ENCODE measurements at regions not wholly inside any gene's neighbourhood (a gene's known extent, or its start where the extent isn't known, plus 50 kb on each side); places are given as distances from the start of the nearest gene placed in this dataset.
"Not testable (repeated sequence)": the region's sequence is repeated elsewhere in the genome, so short reads cannot be mapped to it uniquely, and the experiment has no call there.

DNA sequence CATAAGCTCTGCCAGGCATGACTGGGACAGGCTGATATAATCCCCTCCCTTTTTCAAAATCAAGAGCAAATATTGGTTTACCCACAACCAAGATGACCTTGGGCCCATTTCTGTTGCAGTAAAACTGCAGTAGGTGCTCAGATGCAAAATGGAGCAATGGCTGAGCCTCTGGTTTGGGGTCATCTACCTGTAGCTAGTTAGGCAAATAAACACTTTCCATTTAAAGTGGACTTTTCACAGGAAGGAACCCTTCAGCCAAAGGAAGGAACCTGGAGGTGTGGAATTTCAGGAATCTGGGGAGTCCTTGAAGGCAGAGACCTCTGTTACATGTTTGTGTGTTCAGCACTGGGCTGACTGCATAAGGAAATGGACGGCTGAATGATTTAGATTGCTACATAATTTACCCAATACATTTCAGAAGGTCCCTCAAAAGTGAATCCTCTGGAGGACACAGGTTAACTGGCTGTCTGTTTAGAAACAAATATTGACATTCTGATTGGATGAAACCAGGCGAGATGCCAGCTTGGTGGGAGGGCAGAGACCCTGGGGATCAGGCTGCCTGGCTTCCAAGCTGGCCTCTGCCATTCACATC is 170.1 kb upstream of the ZNF618 start:
- no peak for DNase-seq

DNA sequence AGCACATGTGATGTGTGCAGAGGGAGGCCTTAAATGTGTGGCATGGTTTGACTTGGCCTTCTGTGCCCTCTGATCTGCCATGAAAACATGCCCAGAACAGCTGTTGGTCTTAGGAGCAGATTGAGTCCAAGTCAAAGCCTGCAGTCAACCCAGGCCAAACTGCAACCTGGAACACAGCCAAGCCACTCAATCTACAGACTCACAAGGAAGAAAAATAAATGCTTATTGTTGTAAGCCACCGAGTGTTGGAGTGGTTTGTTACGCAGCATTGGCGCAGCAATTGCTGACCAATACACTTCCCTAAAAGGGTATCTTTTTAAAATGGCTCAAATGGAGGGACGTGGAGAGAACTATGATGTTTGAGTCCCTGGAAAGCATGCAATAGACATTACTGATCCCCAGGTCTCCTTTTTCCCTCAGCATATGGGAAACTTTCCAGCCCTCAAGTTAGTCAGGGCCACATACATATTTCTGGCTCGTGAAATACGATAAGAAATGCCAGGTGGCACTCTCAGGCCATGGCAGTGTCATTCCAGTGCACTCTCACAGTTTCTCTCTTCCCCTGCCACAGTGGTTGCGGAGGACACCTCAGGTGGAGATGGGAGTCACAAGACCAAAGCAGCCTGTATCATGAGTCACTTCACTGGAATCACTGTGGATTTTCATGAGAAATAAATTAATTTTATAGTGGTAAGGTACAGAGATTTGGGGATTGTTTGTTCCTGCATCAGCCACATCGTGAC is 168.0 kb upstream of the ZNF618 start:
- no peak for DNase-seq

DNA sequence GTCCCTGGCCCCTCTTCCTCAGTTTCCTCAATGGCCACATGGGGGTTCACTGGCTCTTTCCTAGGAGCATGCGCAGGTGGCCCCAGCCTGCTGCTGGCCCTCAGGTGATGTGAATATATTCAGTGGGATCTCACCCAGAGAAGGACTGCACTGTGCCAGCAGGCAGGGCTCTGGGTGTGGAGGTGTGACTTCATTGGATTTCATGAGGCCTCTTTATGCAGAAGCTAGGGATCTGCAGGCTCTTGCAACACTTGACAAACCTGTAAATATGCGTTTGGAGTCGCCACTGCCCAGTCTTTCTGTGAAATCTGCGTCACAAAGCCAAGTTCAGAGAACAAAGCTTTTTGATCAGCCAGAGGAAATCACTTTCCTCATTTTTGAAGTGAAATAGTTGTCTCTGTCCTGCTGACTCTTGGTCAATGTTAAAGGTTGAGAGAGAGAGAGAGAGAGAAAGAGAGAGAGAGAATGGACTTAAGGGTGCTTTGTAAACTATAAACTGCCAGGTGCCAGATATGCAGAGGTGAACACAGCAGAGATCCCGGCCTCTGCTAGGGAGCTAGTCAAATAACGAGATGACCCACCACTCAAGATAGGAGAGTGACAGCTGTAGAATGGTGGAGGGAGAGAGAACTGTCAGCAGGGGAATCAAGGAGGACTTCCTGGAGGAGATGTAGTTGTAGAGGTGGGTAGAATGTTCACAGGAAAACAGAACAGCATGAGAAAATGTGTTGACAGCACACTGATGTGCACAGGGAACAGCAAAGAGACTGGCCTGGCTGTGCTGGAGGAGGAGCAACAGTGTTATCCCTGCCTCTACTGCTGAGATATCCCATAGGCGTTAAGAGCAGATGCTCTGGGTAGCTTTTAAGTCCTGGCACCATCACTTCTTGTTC is 167.0 kb upstream of the ZNF618 start:
- DNase-seq, result no peak

DNA sequence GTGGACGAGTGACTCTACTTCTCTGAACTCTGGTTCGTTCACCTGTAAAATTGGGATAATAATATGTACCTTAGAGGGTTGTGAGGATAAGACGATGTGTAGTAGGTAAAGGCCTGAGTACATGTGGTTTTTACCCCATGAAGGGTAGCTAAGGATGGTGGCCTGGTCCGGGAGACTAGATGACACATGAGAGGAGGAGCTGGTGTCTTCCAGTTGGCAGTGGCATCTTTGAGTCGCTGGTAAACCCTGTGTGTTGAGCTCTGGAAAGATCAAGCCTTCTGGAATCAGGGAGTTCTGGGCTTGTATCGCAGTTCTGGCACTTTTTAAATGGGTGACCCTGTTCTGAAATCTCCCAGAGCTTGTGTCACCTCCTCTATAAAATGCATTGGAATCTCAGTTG is 166.4 kb upstream of the ZNF618 start:
- DNase-seq, result no peak

DNA sequence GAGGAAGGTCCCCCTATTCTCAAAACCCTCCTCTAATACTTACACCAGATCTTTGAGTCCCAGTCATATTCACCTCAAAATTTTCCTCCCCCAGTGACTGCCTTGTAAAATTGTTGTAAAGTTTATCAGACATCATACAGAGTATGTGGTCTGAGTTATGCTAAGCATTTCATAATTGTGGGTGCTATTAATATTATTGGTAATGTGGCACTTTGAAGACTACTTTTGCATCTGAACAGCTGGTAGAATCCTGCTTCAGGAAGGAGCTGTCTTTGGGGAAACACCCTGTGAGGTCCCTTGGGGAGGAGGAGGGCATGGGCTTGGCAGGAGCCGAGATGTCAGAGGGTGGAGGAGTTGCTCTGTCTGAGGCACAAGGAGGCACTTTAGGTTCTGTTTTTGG is 164.9 kb upstream of the ZNF618 start:
- no peak for DNase-seq

DNA sequence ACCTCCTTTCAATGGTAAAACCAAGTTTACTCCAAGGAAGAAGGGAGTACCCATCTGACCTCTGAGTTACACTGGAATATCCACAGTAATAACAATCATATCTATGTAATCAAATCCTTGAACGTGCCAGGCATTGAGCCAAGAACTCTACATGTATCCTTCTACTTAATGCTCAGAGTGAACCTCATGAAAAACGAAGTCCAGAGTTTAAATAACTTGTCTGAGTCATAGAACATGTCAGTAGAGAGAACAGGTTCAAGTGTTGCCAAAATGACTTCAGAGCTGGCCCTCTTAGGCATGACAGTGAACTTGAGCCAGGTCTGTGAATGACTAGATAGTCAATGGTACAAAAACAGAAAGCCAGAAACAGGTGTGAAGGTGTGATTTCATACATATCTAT is 164.1 kb upstream of the ZNF618 start:
- DNase-seq, result no peak

DNA sequence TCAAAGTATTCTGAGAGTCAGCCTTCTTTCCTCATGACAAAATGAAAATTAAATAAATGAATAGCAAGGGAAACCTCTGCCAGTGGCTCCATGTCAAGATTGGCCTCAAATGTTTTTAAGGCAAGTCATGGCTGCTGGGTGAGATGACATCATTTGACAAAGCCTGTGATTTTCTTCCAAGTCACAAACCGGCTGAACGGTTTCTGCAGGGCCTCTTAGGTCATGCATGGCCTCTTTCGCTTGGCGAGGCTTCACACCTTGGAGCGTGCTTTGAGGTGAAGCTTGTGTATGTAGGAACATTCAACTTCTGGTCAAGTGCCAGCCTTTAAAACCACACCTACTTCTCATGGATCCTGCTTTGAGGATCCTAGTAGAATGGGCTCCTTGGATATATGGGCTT is 161.0 kb upstream of the ZNF618 start:
- no peak for DNase-seq

DNA sequence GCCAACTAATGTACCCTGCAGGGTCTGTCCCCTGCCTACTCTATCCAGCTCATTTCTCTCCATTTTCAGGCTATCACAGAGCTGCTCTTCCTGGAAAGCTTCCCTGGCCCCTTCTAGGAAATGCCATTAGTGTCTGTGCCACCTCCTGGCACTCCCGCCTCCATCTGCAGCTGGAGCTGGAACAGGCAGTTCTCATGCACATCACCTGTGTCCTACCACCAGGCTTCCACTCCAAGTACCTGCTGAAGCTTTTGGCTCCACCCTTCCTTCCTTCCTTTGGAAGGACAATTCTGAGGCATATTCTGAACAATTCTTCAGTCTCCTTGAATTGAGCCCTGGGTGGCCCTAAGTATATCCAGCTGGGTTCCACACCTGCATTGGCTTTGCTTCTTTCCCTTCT is 156.2 kb upstream of the ZNF618 start:
- no peak for DNase-seq

DNA sequence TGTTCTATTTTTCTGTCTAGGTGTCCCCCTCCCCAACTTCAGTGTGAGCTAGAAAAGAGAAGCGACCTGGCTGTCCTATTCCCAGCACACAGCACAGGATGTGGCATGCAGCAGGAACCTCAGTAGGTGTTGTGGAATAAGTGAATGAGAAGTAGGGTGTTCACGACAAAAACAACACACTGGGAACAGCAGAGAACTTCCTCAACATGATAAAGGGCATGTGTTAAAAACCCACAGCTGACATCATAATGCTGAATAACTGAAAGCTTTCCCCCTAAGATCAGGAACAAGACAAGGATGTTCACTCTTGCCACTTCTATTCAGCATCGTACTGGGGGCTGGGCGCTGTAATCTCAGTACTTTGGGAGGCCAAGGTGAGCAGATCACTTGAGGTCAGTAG is 155.6 kb upstream of the ZNF618 start:
- no peak for DNase-seq

DNA sequence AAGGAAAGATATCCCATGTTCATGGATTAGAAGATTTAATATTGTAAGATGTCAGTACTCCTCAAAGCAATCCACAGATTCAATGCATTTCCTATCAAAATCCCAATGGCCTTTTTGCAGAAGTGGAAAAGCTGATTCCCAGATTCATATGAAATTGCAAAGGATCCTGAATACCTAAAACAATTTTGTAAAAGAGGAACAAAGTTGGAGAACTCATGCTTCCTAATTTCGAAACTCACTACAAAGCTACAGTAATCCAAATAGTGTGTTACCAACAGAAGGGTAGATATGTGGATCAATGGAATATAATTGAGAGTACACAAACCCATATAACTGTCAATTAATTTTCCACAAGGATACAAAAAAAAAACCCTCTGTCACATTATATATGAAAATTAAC is 154.3 kb upstream of the ZNF618 start:
- no peak for DNase-seq

DNA sequence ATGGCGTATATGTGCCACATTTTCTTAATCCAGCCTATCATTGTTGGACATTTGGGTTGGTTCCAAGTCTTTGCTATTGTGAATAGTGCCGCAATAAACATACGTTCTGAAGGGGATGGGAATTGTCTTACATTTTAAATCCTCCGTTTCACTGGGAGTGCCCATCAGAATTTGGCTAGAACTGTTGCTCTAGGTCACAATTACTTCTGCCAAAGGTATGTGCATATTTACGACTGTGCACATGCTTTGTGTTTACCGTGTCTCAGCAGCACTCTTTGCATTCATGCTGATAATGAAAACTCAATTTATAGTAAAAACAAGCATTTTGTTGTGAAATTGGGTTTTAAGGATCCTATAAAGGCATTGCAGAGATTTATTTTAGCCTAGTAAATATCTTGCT is 151.9 kb upstream of the ZNF618 start:
- no peak for DNase-seq

DNA sequence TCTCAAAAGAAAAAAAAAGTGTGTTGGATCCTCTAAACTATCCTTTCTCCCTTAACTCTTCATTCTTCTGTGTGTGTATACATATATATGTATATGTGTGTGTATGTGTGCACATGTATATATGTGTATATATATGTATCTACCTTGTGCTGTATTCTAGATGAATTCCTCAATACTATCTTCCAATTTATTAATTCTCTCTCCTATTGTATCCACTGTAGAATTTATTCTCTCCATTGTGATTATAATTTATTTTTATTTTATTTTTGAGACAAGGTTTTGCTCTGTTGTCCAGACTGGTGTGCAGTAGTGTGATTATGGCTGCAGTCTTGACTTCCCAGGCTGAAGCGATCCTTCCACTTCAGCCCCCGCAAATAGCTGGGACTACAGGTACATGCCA is 147.1 kb upstream of the ZNF618 start:
- no peak for DNase-seq

DNA sequence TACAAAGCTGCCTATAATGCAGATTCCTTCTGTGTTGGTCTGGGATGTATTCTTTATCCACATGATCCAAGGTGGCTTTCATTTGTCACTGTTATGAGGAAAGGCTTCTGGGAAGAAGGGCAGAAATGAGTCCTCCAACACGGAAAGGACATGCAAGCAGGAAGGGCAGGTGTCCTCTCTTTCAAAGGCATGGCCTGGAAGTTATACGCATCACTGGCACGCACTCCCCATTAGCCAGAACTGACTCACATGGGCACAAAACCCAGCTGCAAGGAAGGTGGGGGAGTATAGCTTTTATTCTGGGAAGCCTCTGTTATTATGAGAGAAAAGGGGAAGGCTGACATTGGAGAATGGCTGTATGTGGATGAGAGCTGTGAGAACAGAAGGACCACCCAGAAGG is 141.3 kb upstream of the ZNF618 start:
- no peak for DNase-seq

DNA sequence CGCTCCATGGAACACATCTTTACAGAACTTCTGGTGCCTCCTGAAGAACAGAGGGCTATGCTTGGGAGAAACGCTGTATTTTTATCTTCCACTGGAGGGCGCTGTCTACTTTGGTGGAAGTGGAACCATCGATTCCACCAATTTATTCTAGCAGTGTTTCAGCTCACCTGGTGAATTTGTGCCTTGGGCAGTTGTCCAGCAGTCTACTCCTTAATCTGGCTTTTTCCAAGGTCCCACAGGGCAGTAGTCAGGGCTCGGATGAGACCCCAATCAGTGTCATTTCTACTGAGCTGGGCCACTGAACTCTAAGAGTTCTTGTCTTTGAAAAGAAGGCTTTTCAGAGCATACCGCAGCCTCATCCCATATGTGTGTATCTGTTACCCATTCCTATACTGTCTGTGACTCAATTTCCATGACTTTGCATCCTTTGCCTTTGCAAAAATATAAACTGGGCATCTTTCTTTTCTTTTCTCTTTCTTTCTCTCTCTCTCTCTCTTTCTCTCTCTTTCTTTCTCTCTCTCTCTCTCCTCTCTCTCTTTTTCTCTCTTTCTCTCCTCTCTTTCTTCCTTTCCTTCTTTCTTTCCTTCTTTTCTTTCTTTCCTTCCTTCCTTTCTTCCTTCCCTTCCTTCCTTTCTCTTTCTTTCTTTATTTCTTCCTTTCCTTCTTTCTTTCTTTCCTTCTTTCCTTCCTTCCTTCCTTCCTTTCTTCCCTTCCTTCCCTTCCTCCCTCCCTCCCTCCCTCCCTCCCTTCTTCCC is 138.4 kb upstream of the ZNF618 start:
- peak; percentile 9 for DNase-seq

DNA sequence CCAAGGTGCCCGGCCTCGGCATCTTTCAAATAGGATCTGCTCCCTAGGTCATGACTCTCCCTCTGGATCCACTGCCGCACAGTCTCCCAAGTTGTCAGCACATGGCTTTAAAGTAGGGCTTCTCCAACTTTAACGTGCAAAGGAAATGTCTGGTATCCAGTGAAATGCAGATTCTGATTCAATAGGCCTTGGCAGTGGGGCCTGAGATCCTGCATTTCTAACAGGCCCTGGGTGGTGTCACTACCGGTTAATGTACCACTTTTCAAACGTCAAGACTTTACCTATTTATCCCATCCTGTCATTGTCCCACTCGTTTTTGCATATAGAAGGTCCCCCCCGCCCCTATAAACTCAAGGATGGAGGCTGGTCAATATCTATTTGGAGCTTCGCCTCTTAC is 137.6 kb upstream of the ZNF618 start:
- DNase-seq, result no peak

DNA sequence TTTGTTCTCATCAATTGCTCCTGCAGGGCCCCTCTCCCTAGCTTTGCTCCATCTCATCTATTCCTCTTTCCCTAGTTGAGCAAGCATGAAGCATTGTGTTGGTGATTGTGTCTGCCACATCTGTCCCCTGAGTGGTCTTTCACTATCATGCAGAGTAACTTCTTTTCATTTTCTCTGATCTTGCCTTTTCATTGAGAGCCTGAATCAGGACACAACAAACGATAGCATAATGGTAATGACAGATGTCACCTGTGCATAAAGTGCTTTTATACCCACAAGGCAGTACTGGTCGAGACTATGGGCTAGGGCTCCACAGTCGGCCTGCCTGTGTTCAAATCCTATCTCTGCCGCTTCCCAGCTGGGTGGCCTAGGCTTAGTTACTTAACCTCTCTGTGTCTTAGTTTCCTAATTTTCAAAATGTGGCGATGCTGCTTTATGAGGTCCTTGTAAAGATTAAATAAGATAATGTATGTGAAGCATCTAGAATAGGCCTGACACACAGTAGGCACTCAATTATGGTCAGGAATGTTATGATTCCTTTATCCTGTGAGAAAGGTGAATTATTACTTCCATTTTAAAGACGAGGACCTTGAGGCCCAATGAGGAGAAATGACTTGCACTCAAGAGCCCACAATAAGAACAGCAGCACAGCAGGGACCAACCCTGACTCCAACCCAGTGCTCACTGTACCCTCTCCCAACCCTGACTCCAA is 137.1 kb upstream of the ZNF618 start:
- no peak for DNase-seq

DNA sequence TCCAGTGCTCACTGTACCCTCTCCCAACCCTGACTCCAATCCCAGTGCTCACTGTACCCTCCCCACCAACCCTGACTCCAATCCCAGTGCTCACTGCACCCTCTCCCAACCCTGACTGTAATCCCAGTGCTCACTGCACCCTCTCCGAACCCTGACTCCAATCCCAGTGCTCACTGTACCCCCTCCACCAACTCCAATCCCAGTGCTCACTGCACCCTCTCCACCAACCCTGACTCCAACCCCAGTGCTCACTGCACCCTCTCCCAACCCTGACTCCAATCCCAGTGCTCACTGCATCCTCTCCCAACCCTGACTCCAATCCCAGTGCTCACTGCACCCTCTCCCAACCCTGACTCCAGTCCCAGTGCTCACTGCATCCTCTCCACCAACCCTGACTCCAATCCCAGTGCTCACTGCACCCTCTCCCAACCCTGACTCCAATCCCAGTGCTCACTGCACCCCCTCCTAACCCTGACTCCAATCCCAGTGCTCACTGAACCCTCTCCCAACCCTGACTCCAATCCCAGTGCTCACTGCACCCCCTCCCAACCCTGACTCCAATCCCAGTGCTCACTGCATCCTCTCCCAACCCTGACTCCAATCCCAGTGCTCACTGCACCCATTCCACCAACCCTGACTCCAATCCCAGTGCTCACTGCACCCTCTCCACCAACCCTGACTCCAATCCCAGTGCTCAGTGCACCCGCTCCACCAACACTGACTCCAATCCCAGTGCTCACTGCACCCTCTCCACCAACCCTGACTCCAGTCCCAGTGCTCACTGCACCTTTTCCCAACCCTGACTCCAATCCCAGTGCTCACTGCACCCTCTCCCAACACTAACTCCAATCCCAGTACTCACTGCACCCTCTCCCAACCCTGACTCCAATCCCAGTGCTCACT is 136.3 kb upstream of the ZNF618 start:
- DNase-seq, result not testable (repeated sequence)

DNA sequence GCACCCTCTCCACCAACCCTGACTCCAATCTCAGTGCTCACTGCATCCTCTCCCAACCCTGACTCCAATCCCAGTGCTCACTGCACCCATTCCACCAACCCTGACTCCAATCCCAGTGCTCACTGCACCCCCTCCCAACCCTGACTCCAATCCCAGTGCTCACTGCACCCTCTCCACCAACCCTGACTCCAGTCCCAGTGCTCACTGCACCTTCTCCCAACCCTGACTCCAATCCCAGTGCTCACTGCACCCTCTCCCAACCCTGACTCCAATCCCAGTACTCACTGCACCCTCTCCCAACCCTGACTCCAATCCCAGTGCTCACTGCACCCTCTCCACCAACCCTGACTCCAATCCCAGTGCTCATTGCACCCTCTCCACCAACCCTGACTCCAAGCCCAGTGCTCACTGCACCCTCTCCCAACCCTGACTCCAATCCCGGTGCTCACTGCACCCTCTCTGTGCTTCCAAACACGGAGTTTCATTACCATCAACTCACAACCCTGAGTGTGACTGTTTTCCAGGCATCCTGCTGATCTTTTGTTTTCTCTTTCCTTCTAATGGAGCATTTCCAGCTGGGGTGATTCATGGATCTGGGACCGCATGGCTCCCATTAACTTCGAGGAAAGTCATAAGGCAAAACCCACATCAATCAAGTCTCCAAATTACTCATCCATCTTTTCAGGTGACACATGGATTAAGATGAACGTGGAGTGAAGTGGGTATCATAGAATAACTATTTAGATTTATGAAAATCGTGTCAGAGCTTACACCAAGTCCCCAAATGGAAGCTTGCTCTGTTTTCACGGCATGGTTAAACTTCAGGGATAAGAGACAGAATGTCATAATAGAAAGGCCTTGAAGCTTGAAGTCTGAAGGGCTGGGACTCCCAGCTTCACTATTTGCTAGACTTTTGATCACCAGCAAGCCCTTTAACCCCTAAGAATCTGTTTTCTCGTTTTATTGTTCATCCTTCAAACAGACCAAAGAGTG is 135.3 kb upstream of the ZNF618 start:
- DNase-seq, result not testable (repeated sequence)

DNA sequence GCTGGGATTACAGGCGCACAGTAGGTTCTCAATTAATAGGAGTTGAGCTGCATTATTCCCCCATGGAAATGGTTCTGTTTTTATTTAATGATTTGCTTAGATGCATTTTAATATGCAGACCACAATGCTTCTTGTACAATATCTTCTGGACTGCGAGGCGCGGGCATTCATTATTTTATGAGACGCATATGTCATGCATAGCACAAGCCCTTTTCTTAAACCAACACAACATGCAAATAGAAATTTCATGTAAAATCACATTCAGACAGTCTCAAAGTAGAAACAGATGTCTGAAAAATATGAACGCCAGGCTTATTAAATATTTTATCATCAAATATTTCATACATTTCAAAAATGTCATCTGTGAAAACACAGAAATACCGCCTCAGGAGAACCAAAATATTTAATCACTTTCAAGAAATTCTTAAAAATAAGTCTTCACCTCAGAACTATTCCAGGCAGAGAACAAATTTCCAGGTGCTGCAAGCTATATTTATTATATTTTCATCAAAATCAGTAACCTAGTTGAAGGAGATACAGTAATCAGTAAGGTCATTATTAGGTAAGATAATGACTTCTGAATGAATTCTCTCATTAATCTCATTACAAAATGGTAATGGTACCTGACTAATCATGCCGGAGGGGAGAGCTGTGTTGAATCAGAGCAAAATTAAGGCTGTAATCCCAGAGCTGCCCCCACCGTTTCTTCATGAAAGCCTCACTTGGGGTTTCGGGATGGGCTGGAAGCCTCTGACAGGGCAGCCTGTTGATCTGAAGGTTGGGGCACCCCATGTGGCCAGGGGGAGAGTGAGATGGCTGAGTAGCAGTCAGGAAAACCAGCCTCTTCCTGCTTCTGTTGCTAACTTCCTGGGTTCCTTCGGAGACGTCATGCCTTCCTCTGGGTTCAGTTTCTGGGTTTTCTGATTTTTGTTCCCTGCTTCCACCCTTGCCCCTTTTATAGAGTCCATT is 133.9 kb upstream of the ZNF618 start:
- no peak for DNase-seq

Measured in CD4-positive, alpha-beta T cell treated with Interleukin-4 for 4 hours (primary cell).